ENCODE measurements at regions not wholly inside any gene's neighbourhood (a gene's known extent, or its start where the extent isn't known, plus 50 kb on each side); places are given as distances from the start of the nearest gene placed in this dataset.

DNA sequence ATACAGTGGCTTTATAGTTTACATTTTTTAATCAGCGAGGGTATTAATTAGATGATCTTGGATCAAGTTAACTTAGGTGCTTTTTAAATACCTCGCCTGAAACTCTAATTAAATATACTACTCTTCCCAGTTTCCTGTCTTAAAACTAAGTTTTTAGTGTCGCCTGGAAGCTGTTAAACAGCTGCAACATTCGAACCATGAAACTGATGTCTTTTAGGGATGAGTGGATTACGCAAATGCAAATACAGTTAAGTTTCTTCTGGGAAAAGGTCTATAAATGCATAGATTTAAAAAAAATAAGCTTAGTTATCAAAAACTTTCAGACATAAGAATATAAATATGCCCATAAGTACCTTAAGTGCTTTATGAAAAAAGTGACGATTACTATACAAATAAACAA lies 228.3 kb downstream of the PTPRC start:
- no peak for TF ChIP-seq POLR2A (IDR thresholded peaks at IDR 0.05)
- TF ChIP-seq, protein P1, sequence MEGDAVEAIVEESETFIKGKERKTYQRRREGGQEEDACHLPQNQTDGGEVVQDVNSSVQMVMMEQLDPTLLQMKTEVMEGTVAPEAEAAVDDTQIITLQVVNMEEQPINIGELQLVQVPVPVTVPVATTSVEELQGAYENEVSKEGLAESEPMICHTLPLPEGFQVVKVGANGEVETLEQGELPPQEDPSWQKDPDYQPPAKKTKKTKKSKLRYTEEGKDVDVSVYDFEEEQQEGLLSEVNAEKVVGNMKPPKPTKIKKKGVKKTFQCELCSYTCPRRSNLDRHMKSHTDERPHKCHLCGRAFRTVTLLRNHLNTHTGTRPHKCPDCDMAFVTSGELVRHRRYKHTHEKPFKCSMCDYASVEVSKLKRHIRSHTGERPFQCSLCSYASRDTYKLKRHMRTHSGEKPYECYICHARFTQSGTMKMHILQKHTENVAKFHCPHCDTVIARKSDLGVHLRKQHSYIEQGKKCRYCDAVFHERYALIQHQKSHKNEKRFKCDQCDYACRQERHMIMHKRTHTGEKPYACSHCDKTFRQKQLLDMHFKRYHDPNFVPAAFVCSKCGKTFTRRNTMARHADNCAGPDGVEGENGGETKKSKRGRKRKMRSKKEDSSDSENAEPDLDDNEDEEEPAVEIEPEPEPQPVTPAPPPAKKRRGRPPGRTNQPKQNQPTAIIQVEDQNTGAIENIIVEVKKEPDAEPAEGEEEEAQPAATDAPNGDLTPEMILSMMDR (IDR thresholded peaks at IDR 0.05), result no peak
- Histone ChIP-seq H3K27ac (no peak overlapping the region), H3K27me3 (no peaks in the 10 kb centered on the region), H3K4me3 (no peak overlapping the region), H3K4me1 (no peaks in the 10 kb centered on the region), H3K9me3 (peaks cover 0 to 6% (median 0%) of the 10 kb centered on the region in 3 donors), H3K36me3 (no peaks in the 10 kb centered on the region)
- no peak for DNase-seq
- intact Hi-C loops (cut with DNase I), result no loop called here
- 74 to 75% methylated on average over 6 of the region's 6 CpGs for WGBS, 2 donors

DNA sequence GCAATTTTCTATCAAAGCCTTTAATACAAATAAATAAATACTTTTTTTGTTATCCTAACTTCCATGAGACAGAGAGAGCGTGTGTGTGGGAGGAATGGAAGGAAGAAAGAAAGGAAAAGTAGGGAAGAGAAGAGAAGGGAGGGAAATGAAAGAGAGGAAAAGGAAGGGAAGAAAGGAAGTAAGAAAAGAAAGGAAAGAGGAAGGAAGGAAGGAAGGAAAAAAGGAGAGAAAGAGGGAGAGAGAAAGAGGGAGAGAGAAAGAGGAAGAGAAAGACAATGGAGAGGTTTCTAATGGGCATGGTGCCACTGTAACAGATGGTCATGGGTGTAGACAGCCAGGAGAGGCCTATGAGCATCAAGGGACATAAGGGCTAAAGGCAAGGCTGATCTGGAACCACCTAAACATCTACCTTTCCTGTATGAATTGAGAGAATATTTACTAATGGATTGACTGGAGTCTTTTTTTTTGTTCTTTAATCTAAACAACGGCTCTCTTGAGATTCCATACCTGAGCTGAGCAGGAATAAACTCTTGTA lies 234.9 kb downstream of the PTPRC start:
- TF ChIP-seq POLR2A (IDR thresholded peaks at IDR 0.05), result no peak
- TF ChIP-seq, protein P1 (IDR thresholded peaks at IDR 0.05), result no peak
- H3K27me3 ChIP-seq, result no peaks in the 10 kb centered on the region
- DNase-seq, result no peak
- H3K36me3 ChIP-seq, result no peaks in the 10 kb centered on the region
- intact Hi-C loops (cut with DNase I), result no loop called here
- peaks cover 0 to 6% (median 0%) of the 10 kb centered on the region in 3 donors for H3K9me3 ChIP-seq
- 67 to 75% methylated on average over 2 of the region's 2 CpGs for WGBS, 2 donors
- no peak overlapping the region for H3K27ac ChIP-seq
- H3K4me1 ChIP-seq, result no peaks in the 10 kb centered on the region
- no peak overlapping the region for H3K4me3 ChIP-seq

DNA sequence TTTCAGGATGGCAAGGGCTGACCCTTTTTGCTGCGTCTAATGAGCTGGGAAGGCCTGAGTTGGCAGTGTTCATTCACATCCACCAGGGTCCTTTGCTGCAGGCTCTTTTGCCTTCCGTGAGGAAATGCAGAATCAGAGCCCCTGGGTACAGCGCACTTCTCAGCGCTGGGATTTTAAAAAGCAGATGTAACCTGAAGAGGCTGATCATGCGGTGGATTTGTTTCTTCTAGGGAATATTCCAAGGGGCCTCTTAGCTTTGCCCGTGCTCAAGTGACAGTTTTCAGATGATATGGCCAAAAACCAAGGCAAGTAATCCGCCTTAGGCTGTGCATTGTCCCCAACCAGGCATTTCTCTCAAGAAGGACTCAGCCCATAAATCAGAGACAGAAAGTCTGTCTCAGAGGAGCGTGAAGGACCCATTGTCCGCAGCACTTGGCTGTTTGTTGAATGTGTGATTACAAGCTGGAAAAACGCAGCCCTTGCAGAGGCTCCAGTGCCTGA lies 237.6 kb downstream of the PTPRC start:
- no peak overlapping the region for H3K4me3 ChIP-seq
- H3K9me3 ChIP-seq, result peaks cover 0 to 2% (median 0%) of the 10 kb centered on the region in 3 donors
- no peak for DNase-seq
- H3K36me3 ChIP-seq, result no peaks in the 10 kb centered on the region
- H3K27ac ChIP-seq, result no peak overlapping the region
- intact Hi-C loops (cut with DNase I), result no loop called here
- WGBS, 2 donors, result 62 to 63% methylated on average over 10 of the region's 10 CpGs
- TF ChIP-seq, protein P1 (IDR thresholded peaks at IDR 0.05), result no peak
- TF ChIP-seq POLR2A (IDR thresholded peaks at IDR 0.05), result no peak
- no peaks in the 10 kb centered on the region for H3K27me3 ChIP-seq
- no peaks in the 10 kb centered on the region for H3K4me1 ChIP-seq

DNA sequence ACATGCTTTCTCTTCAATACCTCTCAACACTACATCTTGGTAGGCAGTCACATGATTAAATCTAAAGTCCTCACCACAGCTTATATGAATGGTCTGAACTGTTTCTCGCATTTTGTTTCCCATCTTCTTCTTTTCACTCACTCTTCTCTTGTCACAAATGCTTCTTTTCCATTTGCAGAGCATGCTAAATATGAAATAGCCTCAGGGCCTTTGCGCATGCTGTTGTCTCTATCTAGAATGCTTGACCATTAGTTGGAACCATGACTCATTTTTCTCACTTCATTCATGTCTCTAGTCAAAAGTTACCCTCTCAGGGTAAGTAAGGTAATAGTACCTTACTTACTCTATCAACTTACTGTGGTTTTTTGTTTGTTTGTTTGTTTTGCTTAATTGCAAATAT lies 239.7 kb downstream of the PTPRC start:
- no peaks in the 10 kb centered on the region for H3K36me3 ChIP-seq
- TF ChIP-seq POLR2A (IDR thresholded peaks at IDR 0.05), result no peak
- TF ChIP-seq, protein P1 (IDR thresholded peaks at IDR 0.05), result no peak
- DNase-seq, result no peak
- WGBS, 2 donors, result 85 to 96% methylated on average over 2 of the region's 2 CpGs
- no peaks in the 10 kb centered on the region for H3K27me3 ChIP-seq
- H3K27ac ChIP-seq, result no peak overlapping the region
- H3K9me3 ChIP-seq, result no peaks in the 10 kb centered on the region
- intact Hi-C loops (cut with DNase I), result no loop called here
- H3K4me3 ChIP-seq, result no peak overlapping the region
- H3K4me1 ChIP-seq, result no peaks in the 10 kb centered on the region

DNA sequence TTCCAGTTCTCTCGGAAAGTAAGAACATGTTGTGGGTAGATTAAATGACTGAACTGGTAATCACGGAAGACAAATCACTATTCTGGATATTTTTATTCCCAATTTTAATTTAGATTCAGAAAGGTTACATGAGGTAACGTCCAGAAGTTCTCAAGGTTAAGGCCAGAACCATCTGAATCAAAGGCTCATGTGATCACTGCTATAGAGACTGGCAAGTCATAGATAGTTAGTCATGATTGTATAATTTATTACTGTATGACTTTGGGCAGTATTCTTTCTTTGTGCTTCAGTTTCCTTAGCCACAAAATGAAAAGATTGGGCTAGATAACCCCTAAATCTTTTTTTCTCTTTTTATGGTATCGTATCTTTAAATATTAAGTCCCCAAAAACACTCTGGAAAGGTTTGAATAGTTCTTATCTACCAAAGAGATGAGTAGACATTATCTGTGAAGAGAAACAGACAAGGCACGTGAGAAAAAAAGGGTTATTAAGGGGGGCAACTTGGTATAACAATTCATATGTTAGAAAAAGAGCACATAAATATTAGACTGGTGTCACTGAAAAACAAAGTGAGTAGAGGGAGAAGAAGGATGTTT lies 241.0 kb downstream of the PTPRC start:
- H3K36me3 ChIP-seq, result no peaks in the 10 kb centered on the region
- H3K9me3 ChIP-seq, result no peaks in the 10 kb centered on the region
- H3K4me1 ChIP-seq, result no peaks in the 10 kb centered on the region
- WGBS, 2 donors, result 66 to 75% methylated on average over 5 of the region's 5 CpGs
- intact Hi-C loops (cut with DNase I), result no loop called here
- H3K27ac ChIP-seq, result no peak overlapping the region
- H3K27me3 ChIP-seq, result no peaks in the 10 kb centered on the region
- no peak overlapping the region for H3K4me3 ChIP-seq
- TF ChIP-seq POLR2A (IDR thresholded peaks at IDR 0.05), result no peak
- DNase-seq, result no peak
